ENCODE measurements at regions not wholly inside any gene's neighbourhood (a gene's known extent, or its start where the extent isn't known, plus 50 kb on each side); places are given as distances from the start of the nearest gene placed in this dataset.
A peak's percentile ranks its signal among the peaks of the same experiment; 100 is the strongest.

DNA sequence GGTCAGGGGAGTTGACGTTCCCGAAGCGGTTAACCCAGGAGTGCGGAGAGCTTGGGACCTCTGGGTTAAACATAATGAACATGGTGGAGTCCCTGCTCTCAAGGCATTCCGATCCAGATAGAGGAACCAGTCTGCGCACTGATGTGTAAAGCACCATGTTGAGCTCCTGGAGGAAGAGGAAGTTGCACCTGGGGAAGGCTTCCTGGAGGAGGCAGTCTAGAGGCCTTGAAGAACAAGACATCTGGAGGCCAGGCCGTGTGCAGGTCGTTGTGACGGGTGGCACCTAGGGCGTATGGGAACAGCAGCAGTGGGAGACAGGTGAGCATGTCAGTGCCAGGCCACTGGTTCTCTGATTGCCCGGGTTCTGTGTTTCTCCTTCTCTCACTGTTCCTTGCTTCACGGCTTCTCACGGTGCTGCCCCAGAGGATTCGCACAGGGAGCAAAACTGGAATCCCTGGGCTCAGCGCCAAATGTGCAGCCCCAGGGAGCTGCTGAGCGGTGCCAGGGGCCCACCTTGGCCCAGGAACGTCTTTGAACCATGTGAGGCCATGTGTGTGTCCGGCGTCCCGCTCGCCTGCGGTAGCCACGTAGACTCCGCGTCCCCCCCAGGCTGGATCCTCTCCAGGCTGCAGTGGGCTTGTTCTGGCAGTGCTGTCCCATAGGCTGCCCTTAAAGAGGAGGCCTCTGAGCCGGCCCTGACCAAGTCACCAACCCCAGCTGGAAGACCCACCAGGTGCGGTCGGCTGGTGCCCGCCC lies 122.9 kb upstream of the GALNT2 start:
- H3K4me1 Mint-ChIP-seq, result no peaks in the 10 kb centered on the region
- no peak overlapping the region for H3K4me3 Mint-ChIP-seq
- H3K36me3 Mint-ChIP-seq (ENCODE audit: low read depth), result no peaks in the 10 kb centered on the region
- H3K9me3 ChIP-seq (ENCODE audit: control insufficient read depth, low read length, poor library complexity, severe bottlenecking), result no peaks in the 10 kb centered on the region
- ATAC-seq (no peak), DNase-seq (no peak)
- peaks cover 63% of the 10 kb centered on the region for H3K27me3 Mint-ChIP-seq
- no peak overlapping the region for H3K27ac Mint-ChIP-seq

DNA sequence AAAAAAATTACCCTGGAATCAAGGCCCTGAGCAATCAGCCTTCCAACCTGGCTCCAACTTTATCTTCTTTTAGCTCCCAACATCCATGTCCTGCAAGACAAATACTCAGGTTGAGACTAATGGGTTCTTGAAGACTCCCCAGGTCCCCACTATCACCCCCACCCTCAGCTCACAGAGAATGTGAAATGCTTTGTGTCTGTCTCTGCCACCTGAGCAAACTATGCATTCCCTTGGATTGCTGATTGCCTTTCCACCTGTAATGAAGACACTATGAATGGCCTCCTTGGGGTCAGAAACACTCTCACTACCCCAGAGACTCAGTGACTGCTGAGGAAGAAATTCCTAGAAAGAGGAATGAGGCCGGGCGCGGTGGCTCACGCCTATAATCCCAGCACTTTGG lies 121.2 kb upstream of the GALNT2 start:
- Mint-ChIP-seq H3K4me1 (no peaks in the 10 kb centered on the region), H3K4me3 (no peak overlapping the region), H3K27me3 (peaks cover 55% of the 10 kb centered on the region), H3K36me3 (ENCODE audit: low read depth) (no peaks in the 10 kb centered on the region), H3K27ac (no peak overlapping the region)
- H3K9me3 ChIP-seq (ENCODE audit: control insufficient read depth, low read length, poor library complexity, severe bottlenecking), result no peaks in the 10 kb centered on the region
- DNase-seq (no peak), ATAC-seq (no peak)

DNA sequence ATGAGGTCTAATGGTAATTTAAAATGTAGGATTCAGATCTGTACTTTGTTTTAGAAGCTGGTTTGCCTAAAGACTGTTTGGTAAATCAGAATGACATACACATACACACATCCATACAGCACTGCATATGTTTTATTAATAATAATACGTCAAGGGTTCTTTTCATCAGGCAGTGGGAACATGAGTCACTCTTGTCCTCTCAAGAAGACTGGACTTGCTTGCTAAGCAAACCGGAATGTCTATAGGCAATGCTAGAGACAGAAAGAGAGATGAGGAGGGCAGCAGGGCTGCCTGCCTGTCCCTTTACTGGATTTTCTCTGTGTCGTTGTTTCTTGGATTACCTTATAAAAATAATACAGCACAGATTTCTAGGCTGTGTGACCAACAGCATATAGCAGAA lies 119.1 kb upstream of the GALNT2 start:
- ATAC-seq, result no peak

DNA sequence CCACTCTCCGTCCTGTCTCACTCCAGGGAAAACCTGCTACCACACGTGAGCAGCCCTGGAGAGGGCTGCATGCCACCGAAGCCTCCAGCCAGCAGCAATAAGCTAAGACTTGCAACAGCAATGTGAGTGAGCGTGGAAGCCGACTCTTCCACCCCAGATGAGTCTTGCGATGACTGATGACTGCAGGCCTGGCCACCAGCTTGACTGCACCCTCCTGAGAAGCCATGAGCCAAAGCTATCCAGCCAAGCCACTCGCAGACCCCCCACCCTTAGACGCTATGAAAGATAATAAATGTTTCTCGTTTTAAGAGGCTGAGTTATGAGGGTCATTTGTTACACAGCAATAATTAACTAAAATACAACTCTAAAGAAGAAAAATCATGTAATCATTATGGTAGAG lies 118.6 kb upstream of the GALNT2 start:
- Mint-ChIP-seq H3K27me3 (peaks cover 43% of the 10 kb centered on the region), H3K27ac (no peak overlapping the region), H3K36me3 (ENCODE audit: low read depth) (no peaks in the 10 kb centered on the region), H3K4me1 (peaks cover 3% of the 10 kb centered on the region), H3K4me3 (no peak overlapping the region)
- DNase-seq (no peak), ATAC-seq (no peak)
- no peaks in the 10 kb centered on the region for H3K9me3 ChIP-seq (ENCODE audit: control insufficient read depth, low read length, poor library complexity, severe bottlenecking)

More for the DNA sequence above, 119.1 kb upstream of the GALNT2 start:
- peaks cover 48% of the 10 kb centered on the region for H3K27me3 Mint-ChIP-seq
- DNase-seq, result no peak
- no peak overlapping the region for H3K27ac Mint-ChIP-seq
- H3K9me3 ChIP-seq (ENCODE audit: control insufficient read depth, low read length, poor library complexity, severe bottlenecking), result no peaks in the 10 kb centered on the region
- no peaks in the 10 kb centered on the region for H3K4me1 Mint-ChIP-seq
- no peaks in the 10 kb centered on the region for H3K36me3 Mint-ChIP-seq (ENCODE audit: low read depth)
- no peak overlapping the region for H3K4me3 Mint-ChIP-seq

DNA sequence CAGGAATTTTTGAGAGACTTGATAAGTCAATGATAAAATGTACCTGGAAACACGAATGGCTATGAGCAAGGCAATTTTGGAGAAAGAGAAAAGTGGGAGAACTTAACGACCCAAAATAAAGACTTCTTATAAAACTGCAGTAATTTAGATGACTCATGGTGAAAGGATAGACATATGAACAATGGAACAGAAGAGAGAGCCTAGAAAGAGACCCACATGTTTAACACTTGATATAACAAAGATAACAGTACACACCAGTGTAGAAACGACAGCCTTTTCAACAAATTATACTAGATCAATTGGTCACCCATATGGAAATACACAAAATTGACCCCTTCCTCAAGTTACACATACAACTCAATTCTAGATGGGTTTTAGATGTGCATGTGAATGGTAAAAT lies 117.5 kb upstream of the GALNT2 start:
- Mint-ChIP-seq H3K4me1 (peaks cover 7% of the 10 kb centered on the region), H3K4me3 (no peak overlapping the region), H3K27ac (no peak overlapping the region), H3K36me3 (ENCODE audit: low read depth) (no peaks in the 10 kb centered on the region), H3K27me3 (peaks cover 33% of the 10 kb centered on the region)
- DNase-seq, result no peak
- H3K9me3 ChIP-seq (ENCODE audit: control insufficient read depth, low read length, poor library complexity, severe bottlenecking), result no peaks in the 10 kb centered on the region
- ATAC-seq, result no peak

DNA sequence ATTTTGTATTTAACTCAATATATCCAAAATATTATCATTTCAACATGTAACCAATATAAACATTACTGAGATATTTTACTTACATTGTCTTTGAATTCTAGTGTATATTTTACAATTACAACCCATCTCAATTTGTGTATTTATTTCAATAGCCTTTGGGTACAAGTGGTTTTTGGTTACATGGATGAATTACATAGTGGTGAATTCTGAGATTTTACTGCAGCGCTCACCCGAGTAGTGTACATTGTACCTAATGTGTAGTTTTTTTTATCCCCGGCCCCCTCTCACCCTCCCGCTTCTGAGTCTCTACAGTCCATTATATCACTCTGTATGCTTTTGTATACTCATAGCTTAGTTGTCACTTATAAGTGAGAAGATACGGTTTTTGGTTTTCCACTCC lies 117.0 kb upstream of the GALNT2 start:
- H3K4me1 Mint-ChIP-seq, result peaks cover 7% of the 10 kb centered on the region
- H3K27me3 Mint-ChIP-seq, result peaks cover 31% of the 10 kb centered on the region
- H3K4me3 Mint-ChIP-seq, result no peak overlapping the region
- no peaks in the 10 kb centered on the region for H3K36me3 Mint-ChIP-seq (ENCODE audit: low read depth)
- H3K27ac Mint-ChIP-seq, result no peak overlapping the region
- ATAC-seq (no peak), DNase-seq (no peak)
- H3K9me3 ChIP-seq (ENCODE audit: control insufficient read depth, low read length, poor library complexity, severe bottlenecking), result no peaks in the 10 kb centered on the region

DNA sequence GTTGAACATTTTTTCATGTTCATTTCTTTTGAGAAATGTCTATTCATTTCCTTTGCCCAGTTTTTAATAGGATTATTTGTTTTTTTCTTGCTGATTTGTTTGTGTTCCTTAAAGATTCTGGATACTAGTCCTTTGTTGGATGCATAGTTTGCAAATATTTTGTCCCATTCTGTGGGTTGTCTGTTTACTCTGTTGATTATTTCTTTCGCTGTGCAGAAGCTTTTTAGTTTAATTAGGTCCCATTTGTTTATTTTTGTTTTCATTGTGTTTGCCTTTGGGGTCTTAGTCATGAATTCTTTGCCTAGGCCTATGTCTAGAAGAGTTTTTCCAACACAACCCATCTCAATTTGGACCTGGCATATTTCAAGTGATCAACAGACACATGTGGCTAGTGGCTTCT lies 116.1 kb upstream of the GALNT2 start:
- no peak for ATAC-seq
- Mint-ChIP-seq H3K27me3 (peaks cover 22% of the 10 kb centered on the region), H3K27ac (no peak overlapping the region)

DNA sequence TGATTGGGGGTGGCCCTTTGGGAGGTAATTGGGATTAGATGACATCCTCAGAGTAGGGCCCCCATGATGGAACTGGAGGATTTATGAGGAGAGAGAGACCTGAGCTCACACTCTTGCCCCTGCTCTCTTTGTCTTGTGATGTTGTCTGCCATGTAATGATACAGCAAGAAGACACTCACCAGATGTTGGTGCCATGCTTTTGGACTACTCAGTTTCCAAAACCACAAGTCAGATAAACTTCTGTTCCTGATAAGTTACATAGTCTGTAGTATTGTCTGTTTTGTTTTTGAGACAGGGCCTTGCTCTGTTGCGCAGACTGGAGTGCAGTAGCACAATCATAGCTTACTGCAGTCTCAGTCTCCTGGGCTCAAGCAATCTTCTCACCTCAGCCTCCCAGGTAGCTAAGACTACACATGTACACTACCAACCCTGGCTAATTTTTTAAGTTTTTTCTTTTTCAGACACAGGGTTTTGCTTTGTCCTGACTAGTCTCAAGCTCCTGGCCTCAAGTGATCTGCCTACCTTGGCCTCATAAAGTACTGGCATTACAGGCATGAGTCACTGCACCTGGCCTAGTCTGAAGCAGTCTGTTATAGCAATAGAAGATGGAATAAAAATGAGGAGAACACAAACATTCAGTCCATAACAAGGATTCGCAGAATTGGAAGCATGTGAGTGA lies 115.0 kb upstream of the GALNT2 start:
- ATAC-seq (no peak), DNase-seq (no peak)
- Mint-ChIP-seq H3K27ac (no peak overlapping the region), H3K36me3 (ENCODE audit: low read depth) (no peaks in the 10 kb centered on the region), H3K27me3 (peaks cover 21% of the 10 kb centered on the region), H3K4me3 (no peak overlapping the region), H3K4me1 (peaks cover 9% of the 10 kb centered on the region)
- no peaks in the 10 kb centered on the region for H3K9me3 ChIP-seq (ENCODE audit: control insufficient read depth, low read length, poor library complexity, severe bottlenecking)

More for the DNA sequence above, 116.1 kb upstream of the GALNT2 start:
- Mint-ChIP-seq H3K4me3 (no peak overlapping the region), H3K4me1 (peaks cover 9% of the 10 kb centered on the region), H3K36me3 (ENCODE audit: low read depth) (no peaks in the 10 kb centered on the region)
- DNase-seq, result no peak
- H3K9me3 ChIP-seq (ENCODE audit: control insufficient read depth, low read length, poor library complexity, severe bottlenecking), result no peaks in the 10 kb centered on the region

DNA sequence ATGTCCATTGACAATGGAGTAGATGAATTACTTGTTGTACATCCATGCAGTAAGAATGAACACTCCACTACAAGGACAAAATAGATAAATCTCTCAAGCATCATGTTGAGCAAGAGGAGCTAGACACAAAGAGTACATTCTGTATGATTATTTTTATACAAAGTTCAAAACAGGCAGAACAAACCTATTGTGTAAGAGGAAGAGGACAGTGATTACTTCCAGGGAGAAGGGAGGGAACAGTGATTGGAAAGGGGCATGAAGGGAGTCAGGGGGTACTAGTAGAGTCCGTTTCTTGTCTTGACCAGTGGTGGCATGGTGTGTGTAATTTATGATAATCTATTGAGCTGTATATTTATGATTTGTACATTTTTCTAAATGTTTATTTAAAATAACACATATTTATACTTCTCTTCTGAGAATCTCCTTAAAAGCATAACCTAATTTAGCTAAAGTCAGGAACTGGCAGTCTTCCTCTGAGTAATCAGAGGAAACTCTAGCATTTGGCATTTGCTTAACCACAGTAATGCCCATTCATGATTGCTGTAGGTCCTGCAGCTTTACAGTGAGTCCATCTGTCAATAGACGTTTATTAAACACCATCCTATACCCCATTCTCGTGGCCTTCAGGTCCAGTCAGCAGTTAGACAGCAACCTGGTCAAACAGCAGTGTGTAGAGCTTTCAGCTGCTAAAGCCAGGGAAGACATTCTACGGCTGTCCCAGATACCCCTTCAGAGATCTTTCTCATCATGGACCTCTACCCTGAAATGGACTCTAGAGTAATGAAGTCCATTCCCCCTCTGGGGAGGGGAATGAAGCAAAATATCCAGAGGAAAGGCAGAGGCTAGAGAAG lies 114.1 kb upstream of the GALNT2 start:
- no peak overlapping the region for H3K27ac Mint-ChIP-seq
- H3K4me3 Mint-ChIP-seq, result peak overlapping the region; percentile 34
- no peak for DNase-seq

DNA sequence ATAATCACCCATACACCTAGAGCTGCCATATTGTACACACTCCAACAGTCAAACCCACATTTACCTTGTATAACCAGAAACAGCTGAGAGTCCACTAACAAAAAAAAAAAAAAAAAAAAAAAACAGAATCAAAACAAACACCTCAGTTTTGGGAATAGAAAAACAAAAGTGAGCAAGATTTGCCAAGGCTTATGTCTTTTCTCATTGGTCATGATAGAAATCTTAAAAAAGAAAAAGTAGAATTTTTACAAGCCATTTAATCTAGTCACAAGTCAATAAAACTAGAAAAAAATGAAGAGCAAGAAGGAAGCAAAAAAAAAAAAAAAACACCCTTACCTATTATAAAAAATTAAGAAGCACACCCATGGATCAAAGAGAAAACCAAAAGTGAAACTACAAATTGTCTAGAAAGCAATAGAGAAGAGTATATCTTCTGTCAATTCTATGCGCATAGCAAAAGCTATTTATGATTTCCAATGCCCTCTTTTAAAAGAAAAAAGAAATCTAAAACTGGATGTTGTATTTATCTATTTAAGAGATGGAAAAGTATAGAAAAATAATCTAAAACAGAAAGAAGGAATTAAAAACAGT lies 113.2 kb upstream of the GALNT2 start:
- H3K9me3 ChIP-seq (ENCODE audit: control insufficient read depth, low read length, poor library complexity, severe bottlenecking), result no peaks in the 10 kb centered on the region
- ATAC-seq (no peak), DNase-seq (no peak)
- Mint-ChIP-seq H3K4me3 (peak overlapping the region; percentile 10), H3K4me1 (peaks cover 9% of the 10 kb centered on the region), H3K27me3 (peaks cover 14% of the 10 kb centered on the region), H3K27ac (peak overlapping the region; percentile 25), H3K36me3 (ENCODE audit: low read depth) (no peaks in the 10 kb centered on the region)

More for the DNA sequence above, 114.1 kb upstream of the GALNT2 start:
- Mint-ChIP-seq H3K36me3 (ENCODE audit: low read depth) (no peaks in the 10 kb centered on the region), H3K4me1 (peaks cover 9% of the 10 kb centered on the region), H3K27me3 (peaks cover 14% of the 10 kb centered on the region)
- no peak for ATAC-seq
- H3K9me3 ChIP-seq (ENCODE audit: control insufficient read depth, low read length, poor library complexity, severe bottlenecking), result no peaks in the 10 kb centered on the region

DNA sequence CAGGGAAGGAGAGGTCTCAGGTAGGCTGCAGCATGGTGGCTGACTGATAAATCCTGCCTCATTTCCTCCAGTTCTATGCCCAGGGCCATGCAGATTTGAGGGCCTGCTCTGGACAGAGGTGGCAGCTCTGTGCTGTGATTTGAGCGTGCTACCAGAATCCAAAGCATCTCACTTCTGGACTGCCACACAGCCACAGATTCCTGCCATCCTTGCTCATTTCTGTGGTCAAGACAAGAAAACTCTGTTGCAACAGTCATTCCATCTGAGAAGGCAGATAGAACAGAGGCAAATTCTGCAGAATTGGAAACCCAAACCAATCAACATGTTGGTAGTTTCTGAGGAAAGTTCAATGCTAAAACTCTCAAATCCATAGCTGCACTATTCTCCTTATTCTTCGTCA lies 102.8 kb upstream of the GALNT2 start:
- peaks cover 8% of the 10 kb centered on the region for H3K36me3 Mint-ChIP-seq (ENCODE audit: low read depth)
- H3K27me3 Mint-ChIP-seq, result peaks cover 65% of the 10 kb centered on the region
- no peak overlapping the region for H3K27ac Mint-ChIP-seq
- no peak overlapping the region for H3K4me3 Mint-ChIP-seq
- DNase-seq, result no peak
- H3K9me3 ChIP-seq (ENCODE audit: control insufficient read depth, low read length, poor library complexity, severe bottlenecking), result no peaks in the 10 kb centered on the region
- H3K4me1 Mint-ChIP-seq, result no peaks in the 10 kb centered on the region
- no peak for ATAC-seq

DNA sequence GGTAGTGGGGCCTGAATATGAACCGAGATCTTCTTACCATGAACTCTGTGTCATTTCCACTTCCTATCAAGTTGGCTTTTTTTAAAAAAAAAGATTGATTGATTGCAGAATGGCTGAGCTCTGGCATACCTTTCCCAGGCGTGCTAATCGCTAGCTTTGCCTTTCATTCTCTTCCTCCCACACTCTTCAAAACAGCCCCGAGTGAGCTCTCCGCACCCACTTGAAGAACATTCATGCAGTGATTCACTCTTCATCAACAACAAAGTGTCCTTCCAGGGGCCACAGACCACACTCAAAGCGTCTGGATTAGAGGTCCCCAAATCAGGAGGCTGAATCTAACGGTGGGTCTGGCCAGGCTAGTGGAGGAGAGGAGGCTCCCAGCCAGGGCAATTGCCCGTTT lies 96.3 kb upstream of the GALNT2 start:
- H3K9me3 ChIP-seq (ENCODE audit: control insufficient read depth, low read length, poor library complexity, severe bottlenecking), result no peaks in the 10 kb centered on the region
- H3K4me1 Mint-ChIP-seq, result no peaks in the 10 kb centered on the region
- ATAC-seq (no peak), DNase-seq (no peak)
- no peak overlapping the region for H3K27ac Mint-ChIP-seq
- no peak overlapping the region for H3K4me3 Mint-ChIP-seq
- H3K36me3 Mint-ChIP-seq (ENCODE audit: low read depth), result peaks cover 7% of the 10 kb centered on the region
- peaks cover 26% of the 10 kb centered on the region for H3K27me3 Mint-ChIP-seq

DNA sequence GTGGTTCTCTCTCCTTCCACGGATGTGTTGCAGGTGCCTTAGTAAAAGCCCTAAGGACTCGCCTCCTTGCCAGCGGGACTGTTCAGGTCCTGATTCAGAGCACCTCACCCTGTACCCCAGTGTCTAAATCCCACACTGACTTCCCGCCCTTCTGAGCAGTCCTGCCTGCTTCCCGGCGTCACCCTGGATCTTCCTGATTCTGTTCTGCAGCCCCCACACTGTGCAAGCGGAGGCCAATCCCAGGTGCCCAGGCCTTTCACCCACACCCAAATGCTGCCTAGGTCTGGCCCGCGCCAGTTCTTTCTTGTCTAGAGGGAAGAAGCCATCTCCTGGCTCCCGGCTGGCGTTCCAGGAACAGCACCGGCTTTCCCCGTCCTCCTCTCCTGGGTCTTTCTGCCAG lies 95.9 kb upstream of the GALNT2 start:
- Mint-ChIP-seq H3K27ac (no peak overlapping the region), H3K27me3 (peaks cover 22% of the 10 kb centered on the region), H3K36me3 (ENCODE audit: low read depth) (peaks cover 4% of the 10 kb centered on the region), H3K4me1 (no peaks in the 10 kb centered on the region), H3K4me3 (no peak overlapping the region)
- no peaks in the 10 kb centered on the region for H3K9me3 ChIP-seq (ENCODE audit: control insufficient read depth, low read length, poor library complexity, severe bottlenecking)
- ATAC-seq (no peak), DNase-seq (no peak)
